ENCODE measurements at regions not wholly inside any gene's neighbourhood (a gene's known extent, or its start where the extent isn't known, plus 50 kb on each side); places are given as distances from the start of the nearest gene placed in this dataset.

DNA sequence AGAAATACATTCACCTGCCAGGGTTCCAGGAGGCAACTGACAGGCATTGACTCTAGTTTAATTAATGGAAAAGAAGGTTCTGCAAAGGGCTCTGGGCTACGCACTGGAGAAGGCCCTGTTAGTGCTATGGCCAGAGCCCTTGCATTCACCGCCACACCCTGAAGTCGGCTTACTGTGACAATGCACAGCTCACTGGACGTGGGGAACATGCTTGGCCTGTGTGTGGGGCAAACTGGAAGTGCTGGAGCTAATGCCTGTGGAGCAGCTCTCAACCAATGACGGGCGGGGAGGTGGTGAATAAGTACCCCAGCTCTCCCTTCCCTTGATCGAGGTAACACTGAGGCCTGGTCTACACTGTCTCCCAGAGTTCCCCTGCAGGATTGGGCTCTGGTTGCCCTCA lies 209.8 kb downstream of the HAUS1 start:
- DNase-seq (ENCODE audit: low read depth in 1 of 2, low spot score in 1 of 2) (no peak), FAIRE-seq (no peak), ATAC-seq (no peak)
- CTCF ChIA-PET = interaction anchor here (0.5 kb wide), 1 partner anchor 1544 kb away, joined by 3 read pairs; no protein-coding TSS in a partner anchor
- Histone ChIP-seq H3K4me2 (no peak overlapping the region), H3K4me3 (no peak overlapping the region), H3K9me3 (no peaks in the 10 kb centered on the region), H3K27ac (no peak overlapping the region), H3K4me1 (no peaks in the 10 kb centered on the region)
- TF ChIP-seq HOXA7 (CRISPR knock-in tag; IDR thresholded peaks at IDR 0.05) (no peak), RAD21 (conservative IDR thresholded peaks at IDR 0.05 in 1 of 2, IDR thresholded peaks at IDR 0.05 in 1 of 2) (no peak), CHD2 (IDR thresholded peaks at IDR 0.05; ENCODE audit: low read length, partially characterized antibody) (no peak), NFE2L2 (conservative IDR thresholded peaks at IDR 0.05; ENCODE audit: low read length) (no peak), ESRRA (IDR thresholded peaks at IDR 0.05; ENCODE audit: borderline replicate concordance, low read length) (no peak), CHD4 (IDR thresholded peaks at IDR 0.05; ENCODE audit: borderline replicate concordance) (no peak), RCOR1 (IDR thresholded peaks at IDR 0.05; ENCODE audit: low read depth, low read length) (no peak), TFCP2L1 (CRISPR knock-in tag; IDR thresholded peaks at IDR 0.05) (no peak), HEYL (CRISPR knock-in tag; IDR thresholded peaks at IDR 0.05) (no peak), ZSCAN20 (CRISPR knock-in tag; IDR thresholded peaks at IDR 0.05) (no peak), ZC3H11A (IDR thresholded peaks at IDR 0.05) (no peak), SMC3 (IDR thresholded peaks at IDR 0.05) (no peak), KDM5A (IDR thresholded peaks at IDR 0.05) (no peak), FOXS1 (CRISPR knock-in tag; IDR thresholded peaks at IDR 0.05) (no peak), RNF2 (IDR thresholded peaks at IDR 0.05; ENCODE audit: borderline replicate concordance, low read depth) (no peak)
- TF ChIP-seq, protein P1, sequence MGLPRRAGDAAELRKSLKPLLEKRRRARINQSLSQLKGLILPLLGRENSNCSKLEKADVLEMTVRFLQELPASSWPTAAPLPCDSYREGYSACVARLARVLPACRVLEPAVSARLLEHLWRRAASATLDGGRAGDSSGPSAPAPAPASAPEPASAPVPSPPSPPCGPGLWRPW (IDR thresholded peaks at IDR 0.05) = no peak
- TF ChIP-seq, protein P2, sequence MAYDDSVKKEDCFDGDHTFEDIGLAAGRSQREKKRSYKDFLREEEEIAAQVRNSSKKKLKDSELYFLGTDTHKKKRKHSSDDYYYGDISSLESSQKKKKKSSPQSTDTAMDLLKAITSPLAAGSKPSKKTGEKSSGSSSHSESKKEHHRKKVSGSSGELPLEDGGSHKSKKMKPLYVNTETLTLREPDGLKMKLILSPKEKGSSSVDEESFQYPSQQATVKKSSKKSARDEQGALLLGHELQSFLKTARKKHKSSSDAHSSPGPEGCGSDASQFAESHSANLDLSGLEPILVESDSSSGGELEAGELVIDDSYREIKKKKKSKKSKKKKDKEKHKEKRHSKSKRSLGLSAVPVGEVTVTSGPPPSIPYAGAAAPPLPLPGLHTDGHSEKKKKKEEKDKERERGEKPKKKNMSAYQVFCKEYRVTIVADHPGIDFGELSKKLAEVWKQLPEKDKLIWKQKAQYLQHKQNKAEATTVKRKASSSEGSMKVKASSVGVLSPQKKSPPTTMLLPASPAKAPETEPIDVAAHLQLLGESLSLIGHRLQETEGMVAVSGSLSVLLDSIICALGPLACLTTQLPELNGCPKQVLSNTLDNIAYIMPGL (CRISPR knock-in tag; IDR thresholded peaks at IDR 0.05; ENCODE audit: borderline replicate concordance) = no peak
- TF ChIP-seq, protein P3, sequence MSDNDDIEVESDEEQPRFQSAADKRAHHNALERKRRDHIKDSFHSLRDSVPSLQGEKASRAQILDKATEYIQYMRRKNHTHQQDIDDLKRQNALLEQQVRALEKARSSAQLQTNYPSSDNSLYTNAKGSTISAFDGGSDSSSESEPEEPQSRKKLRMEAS (IDR thresholded peaks at IDR 0.05) = no peak
- POLR2A ChIA-PET = no interaction called here
- WGBS (ENCODE audit: missing lambda C conversion rate) = 45% methylated on average over 3 of the region's 7 CpGs

DNA sequence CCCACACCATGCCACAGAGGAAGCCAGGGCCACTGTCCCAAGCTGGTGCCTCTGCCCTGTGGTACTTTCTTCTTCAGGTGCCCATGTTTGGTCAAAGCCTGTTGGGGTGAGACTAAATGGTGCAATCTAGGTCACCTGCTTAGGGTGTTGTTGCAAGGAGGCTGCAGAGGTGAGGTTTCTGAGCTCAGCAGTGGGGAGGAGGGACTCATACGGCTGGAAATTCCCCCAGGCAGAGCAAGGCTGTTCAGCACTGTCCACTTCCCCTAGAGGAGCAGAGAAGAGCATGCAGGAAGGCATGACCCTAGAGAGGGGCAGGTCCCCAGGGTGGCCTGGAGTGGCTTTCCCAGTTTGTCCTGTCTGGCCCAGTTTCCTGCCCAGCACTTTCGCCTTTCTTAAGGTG lies 211.0 kb downstream of the HAUS1 start:
- ChIA-PET CTCF (interaction anchor here (3.1 kb wide), 1 partner anchor 34 kb away, joined by 10 read pairs; no protein-coding TSS in a partner anchor), POLR2A (no interaction called here)
- Histone ChIP-seq H3K9me3 (no peaks in the 10 kb centered on the region), H3K27ac (no peak overlapping the region), H3K4me1 (no peaks in the 10 kb centered on the region), H3K4me2 (no peak overlapping the region), H3K4me3 (no peak overlapping the region)
- FAIRE-seq (no peak), DNase-seq (ENCODE audit: low read depth in 1 of 2, low spot score in 1 of 2) (no peak), ATAC-seq (no peak)
- 92% methylated on average over 1 of the region's 2 CpGs for WGBS (ENCODE audit: missing lambda C conversion rate)
- TF ChIP-seq ZSCAN20 (CRISPR knock-in tag; IDR thresholded peaks at IDR 0.05) (no peak), NFE2L2 (conservative IDR thresholded peaks at IDR 0.05; ENCODE audit: low read length) (no peak), ZFP36 (IDR thresholded peaks at IDR 0.05; ENCODE audit: borderline replicate concordance, partially characterized antibody) (no peak), POLR2A (IDR thresholded peaks at IDR 0.05; ENCODE audit: low read length) (no peak), BHLHE40 (IDR thresholded peaks at IDR 0.05; ENCODE audit: low read depth, low read length) (no peak), GATA3 (IDR thresholded peaks at IDR 0.05; ENCODE audit: borderline replicate concordance) (no peak), HOXB5 (CRISPR knock-in tag; IDR thresholded peaks at IDR 0.05) (no peak), HEYL (CRISPR knock-in tag; IDR thresholded peaks at IDR 0.05) (no peak), EP300 (IDR thresholded peaks at IDR 0.05) (no peak), CHD4 (IDR thresholded peaks at IDR 0.05; ENCODE audit: borderline replicate concordance) (no peak), FOXS1 (CRISPR knock-in tag; IDR thresholded peaks at IDR 0.05) (no peak)
- TF ChIP-seq, protein P4, sequence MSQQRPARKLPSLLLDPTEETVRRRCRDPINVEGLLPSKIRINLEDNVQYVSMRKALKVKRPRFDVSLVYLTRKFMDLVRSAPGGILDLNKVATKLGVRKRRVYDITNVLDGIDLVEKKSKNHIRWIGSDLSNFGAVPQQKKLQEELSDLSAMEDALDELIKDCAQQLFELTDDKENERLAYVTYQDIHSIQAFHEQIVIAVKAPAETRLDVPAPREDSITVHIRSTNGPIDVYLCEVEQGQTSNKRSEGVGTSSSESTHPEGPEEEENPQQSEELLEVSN (IDR thresholded peaks at IDR 0.05; ENCODE audit: borderline replicate concordance, low read depth) = no peak

All from A549 (cell line).